ENCODE measurements at regions not wholly inside any gene's neighbourhood (a gene's known extent, or its start where the extent isn't known, plus 50 kb on each side); places are given as distances from the start of the nearest gene placed in this dataset.
"Not testable (repeated sequence)": the region's sequence is repeated elsewhere in the genome, so short reads cannot be mapped to it uniquely, and the experiment has no call there.

DNA sequence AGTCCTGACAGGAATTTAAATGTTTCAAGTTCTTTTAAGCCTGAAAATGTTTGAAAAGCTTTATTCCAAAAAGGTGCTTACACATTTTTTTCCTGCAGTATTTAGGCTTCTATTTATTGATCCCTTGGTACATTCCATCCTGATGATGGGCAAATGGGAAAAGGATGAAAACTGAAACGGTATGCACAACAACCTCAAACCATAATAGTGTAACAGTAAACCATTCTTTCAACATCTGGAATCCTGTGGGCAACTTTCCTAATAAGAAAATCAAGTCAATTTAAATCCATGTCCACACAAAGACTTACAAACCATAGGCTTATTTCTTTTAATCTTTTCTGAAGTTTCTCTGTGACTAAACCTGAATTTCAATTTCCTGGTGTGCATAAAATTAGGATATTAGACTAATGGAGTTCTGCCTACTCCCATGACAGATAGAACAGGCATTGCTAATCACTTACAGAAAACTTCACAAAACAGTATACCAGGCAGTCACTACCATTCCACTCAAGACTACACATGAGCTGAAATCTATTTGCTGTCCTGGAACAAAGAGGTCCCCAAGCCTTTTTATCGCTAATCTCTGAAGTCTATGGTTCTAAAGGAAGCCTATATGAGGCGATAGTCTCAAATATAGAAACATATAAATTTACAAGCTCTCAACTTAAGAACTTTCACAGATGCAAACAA is 103.3 kb downstream of the DLEU7 start:
- DNase-seq (ENCODE audit: low read depth in 2 of 2), result no peak

GRCh38 chr13:50742353-50742752 is 101.1 kb downstream of the DLEU7 start:
- no peak for DNase-seq (ENCODE audit: low read depth in 2 of 2)

DNA sequence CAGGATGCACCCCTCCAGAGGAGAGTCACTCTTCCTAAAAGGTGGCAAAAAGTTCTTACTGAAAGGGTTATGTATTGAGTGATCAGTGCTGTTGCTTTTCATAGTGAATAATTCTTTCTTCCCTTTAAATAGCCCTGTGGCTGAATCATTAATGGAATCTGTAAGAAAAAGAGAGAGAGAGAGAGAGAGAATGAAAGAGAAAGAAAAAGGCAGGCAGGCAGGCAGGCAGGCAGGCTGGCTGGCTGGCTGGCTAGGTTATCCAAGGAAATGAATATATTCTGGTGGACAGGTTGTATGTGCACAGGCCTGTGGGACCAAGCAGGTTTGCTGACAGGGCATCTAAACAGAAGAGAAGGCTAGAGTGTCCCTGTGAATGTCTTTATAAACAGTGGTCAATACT is 100.5 kb downstream of the DLEU7 start:
- no peak for DNase-seq (ENCODE audit: low read depth in 2 of 2)

DNA sequence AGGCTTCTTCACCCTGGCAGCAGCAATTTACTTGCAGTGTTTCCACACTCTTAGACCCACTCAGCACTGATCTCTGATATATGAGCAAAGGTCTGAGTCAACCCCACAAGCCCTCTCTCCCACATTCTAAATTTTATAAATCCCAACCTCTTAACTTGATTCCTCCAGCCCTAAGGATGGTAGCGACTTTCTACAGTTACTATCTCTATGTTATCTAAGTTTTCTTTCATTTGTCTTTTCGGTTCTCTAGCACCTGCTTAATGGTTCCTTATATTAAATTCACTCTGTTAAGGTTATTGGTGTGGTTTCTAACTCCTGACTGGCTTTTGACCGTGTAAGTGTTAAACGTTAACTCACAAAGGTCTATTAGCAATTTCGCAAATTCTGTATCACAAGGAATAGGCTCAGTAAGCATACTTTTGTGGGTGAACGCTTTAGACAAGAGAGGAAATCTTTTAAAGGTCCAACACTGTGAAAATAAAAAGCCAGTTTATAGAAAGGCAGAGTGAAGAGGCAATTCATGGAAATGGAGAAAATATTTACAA is 99.3 kb downstream of the DLEU7 start:
- DNase-seq (ENCODE audit: low read depth in 2 of 2), result no peak

DNA sequence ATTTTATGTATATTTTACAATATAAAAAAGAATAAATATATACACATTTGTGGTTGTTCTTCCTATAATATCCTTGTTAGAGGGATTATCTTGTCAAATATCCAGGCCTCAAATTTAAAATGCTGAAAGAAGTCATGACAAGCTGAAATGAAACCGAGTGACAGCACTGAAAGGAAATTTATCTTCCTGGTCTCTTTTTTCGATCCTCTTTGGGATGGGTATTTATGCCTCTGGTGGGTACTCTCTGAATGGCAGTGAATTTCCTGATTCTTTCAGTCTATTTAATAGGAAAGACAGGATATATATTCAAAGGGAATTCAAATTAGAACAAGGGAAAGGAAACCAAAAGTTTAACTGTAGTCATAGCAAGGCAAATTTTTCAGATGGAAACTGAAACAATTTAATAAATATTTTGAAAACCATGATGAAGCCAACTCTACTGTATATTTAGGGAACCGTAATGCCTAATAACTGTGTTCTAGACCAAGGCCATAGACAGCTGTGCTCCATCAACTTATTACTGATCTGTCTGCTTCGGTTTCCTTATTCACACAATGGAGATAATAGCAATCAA is 97.9 kb downstream of the DLEU7 start:
- DNase-seq (ENCODE audit: low read depth in 2 of 2), result no peak

DNA sequence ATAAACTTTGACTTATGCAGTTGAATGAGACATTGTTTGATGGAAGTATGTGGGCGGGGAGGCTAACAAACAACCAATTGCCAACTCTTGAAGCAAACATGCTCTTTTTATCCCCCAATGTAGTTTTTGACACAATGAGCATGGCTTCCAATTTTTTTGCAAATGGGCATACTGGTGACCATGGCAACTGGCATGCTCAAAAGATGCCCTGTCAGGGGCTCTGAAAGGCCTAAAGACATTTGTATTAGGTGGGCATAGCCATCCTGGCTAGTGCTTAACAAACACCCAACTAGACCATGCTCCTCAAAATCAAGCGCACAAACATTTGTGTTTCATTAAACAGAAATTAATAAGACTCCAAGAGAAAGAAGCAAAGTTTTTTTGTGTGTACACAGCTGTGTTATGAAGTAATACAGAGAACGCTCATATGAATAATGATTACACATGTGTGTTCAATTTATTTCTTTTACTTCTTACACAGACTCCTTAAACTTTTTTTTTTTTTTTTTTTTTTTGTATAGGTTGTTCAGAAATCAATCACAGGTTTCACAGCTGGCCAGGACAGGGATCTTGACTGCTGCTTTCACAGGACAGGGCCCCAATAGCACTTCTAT is 95.6 kb downstream of the DLEU7 start:
- no peak for DNase-seq (ENCODE audit: low read depth in 2 of 2)

GRCh38 chr13:50753221-50753620 is 90.3 kb downstream of the DLEU7 start:
- DNase-seq (ENCODE audit: low read depth in 2 of 2), result not testable (repeated sequence)

GRCh38 chr13:50755862-50756685 is 87.4 kb downstream of the DLEU7 start:
- not testable (repeated sequence) for DNase-seq (ENCODE audit: low read depth in 2 of 2)

GRCh38 chr13:50757008-50757407 is 86.5 kb downstream of the DLEU7 start:
- no peak for DNase-seq (ENCODE audit: low read depth in 2 of 2)

- no peak for DNase-seq (ENCODE audit: low read depth in 2 of 2)
Observed at GRCh38 chr13:50758796-50759195, 84.7 kb downstream of the DLEU7 start.

- DNase-seq (ENCODE audit: low read depth in 2 of 2), result peak in 1 of 2 donors; percentile 1
Observed at GRCh38 chr13:50760751-50761150, 82.7 kb downstream of the DLEU7 start.

DNA sequence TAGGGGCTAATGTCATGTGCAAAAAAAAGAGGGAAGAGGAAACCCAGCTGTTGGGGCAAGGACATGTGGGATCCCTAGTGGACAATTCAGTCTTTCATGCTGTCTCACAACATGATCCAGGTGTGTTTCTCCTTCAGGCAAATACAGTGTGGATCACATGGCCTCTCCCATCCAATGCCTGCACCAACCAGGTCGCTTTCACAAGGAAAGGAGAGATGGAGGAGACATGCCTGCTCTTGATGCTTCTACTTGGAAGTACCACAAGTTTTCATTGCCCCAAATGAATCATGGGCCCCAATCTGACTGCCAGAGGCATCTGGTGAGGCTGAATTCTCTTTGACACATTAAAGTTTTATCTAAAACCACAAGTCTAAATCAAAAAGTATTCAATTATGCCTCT is 82.1 kb downstream of the DLEU7 start:
- DNase-seq (ENCODE audit: low read depth in 2 of 2), result no peak

DNA sequence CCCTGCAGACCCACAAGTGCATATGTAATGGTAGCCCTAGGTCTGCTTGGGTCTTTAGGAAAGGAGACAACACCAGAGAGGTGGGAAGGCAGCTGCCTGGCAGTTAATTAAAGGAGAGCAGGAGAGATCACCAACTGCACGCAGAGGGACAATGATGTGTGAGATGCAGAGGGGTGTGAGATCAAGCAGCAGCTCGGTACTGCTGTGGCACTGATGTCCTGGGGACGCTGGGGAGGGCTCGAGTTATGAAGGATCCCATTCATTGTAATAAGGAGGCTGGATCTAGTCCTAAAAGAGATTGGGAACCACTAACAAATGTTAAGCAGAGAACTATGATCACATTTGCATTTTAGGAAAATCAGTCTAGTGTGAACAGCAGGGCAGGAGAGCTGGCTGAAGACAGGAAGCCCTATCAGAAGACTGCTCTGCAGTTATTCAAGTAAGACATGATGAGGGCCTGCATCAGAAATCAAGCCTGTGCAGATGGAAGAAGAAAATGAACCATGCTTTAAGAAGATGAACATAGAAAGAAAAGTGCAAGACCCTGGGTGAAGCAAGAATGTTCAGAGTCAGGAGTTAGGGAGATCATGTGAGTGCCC is 80.4 kb downstream of the DLEU7 start:
- DNase-seq (ENCODE audit: low read depth in 2 of 2), result no peak

DNA sequence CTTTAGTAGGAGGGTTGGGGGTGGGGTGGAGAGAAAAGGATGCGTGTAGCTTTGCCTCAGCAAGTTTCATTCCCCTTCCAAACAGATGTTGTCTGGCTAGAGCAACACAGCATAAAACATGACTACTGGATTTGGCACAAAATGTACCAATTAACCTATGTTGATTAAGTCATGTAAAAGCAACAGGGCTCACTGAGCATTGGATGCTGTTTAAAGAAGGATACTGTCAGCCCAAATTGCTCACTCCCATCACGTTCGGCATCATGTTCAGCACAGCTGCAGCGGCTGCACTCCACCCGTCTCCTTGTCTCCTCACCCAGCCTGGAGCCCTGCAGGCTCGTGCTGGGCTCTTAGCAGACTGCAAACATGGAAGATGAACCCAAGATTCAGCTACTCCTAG is 77.5 kb downstream of the DLEU7 start:
- DNase-seq (ENCODE audit: low read depth in 2 of 2), result no peak

DNA sequence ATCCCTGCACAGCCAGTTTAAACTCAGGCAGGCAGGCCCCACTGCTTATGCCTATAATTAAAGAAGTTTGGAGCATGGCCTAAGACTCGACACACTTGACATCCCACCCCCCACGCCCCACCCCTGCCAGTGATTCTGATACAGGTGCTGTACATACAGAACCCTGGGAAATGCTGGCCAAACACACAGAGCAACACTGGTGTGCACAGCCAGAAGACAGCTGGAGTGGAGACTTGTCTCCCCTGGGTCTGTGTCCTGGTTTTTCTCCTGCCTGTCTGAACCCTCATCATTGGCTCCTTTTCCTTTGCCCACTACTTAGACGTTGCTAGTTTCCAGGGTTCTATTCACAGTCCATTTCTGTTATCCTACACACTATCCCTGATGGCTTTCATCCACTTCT is 76.8 kb downstream of the DLEU7 start:
- DNase-seq (ENCODE audit: low read depth in 2 of 2), result no peak

- DNase-seq (ENCODE audit: low read depth in 2 of 2), result not testable (repeated sequence)
Observed at GRCh38 chr13:50772881-50773280, 70.6 kb downstream of the DLEU7 start.

Measured in stimulated activated CD8-positive, alpha-beta memory T cell treated with anti-CD3 and anti-CD28 coated beads, Interleukin-15, amount 100 ng/mL, for 48 hours (primary cell).